Heart left ventricle (tissue), 13 donors: ENCODE measurements at regions not wholly inside any gene's neighbourhood (a gene's known extent, or its start where the extent isn't known, plus 50 kb on each side); places are given as distances from the start of the nearest gene placed in this dataset.

Experiments used
- POLR2A ChIP-seq, 2 donors: fragments of 450-650 bp; IDR thresholded peaks; one replicate each; pipeline ENCODE4 v1.6.1; 2017; ENCODE audit warnings: antibody characterized with exemption in 2 of 2, mild to moderate bottlenecking in 2 of 2, moderate library complexity in 2 of 2
- TF ChIP-seq, protein P1 (sequence below), 12 donors: fragments of 200-600 bp; sonication (generic) in 4 of 12; IDR thresholded peaks; one replicate each; pipeline versions ENCODE4 v1.5.0 to v1.8.0; 2018 to 2022; ENCODE audit warnings: antibody characterized with exemption in 12 of 12, mild to moderate bottlenecking in 5 of 12
- donor health status: ischemic (EF 13 %, LVEDD 7.1; RV severe dilation, severe dysfunction).
- donor health status: DM: no; HTN: yes; CAD: no.
- donor health status: DM: no; HTN: no; CAD: no.
- donor health status: ischemic (EF 25% LVEDD 6.9; RV normal size, moderate dysfunction).
- donor health status: ischemic (EF 25% LVEDD 5.7; RV mildly dilated, moderate dysfunction).
- donor health status: ischemic (EF 35%, LVEDD 5.7; RV mildly dilated, moderate dysfunction).
- donor health status: nonischemic (EF 11% LVEDD 7.7; RV severe dilation, severe dysfunction).
- donor health status: DM: yes; HTN: yes; CAD: no.
- donor health status: PGD.
- donor health status: ischemic (EF 29% LVEDD 5.4; RV normal size, mild dysfunction).
- donor health status: nonischemic (EF 23%, LVEDD 6.1; RV moderate dilation, normal function).

DNA sequence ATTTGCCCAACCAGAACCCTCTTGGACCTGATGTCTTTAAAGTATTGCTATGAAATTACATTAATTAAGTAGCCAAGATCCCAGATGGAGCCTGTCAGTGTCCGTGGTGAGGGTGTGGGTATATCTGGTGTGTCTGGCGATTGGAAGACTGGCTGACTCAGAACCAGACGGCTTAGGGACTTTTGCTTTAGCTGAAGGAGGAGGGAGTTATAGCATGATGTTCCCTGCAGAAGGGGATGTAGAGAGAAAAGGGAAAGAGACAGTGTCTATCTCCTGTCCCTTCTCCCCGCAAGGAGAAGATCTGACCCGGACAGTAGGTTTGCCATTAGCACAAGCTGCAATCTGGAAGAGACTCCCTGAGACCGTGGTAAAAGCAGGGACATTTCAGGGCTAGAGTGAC, 60.6 kb downstream of the POU3F3 start:
- TF ChIP-seq POLR2A (IDR thresholded peaks at IDR 0.05), result no peak
- TF ChIP-seq, protein P1, sequence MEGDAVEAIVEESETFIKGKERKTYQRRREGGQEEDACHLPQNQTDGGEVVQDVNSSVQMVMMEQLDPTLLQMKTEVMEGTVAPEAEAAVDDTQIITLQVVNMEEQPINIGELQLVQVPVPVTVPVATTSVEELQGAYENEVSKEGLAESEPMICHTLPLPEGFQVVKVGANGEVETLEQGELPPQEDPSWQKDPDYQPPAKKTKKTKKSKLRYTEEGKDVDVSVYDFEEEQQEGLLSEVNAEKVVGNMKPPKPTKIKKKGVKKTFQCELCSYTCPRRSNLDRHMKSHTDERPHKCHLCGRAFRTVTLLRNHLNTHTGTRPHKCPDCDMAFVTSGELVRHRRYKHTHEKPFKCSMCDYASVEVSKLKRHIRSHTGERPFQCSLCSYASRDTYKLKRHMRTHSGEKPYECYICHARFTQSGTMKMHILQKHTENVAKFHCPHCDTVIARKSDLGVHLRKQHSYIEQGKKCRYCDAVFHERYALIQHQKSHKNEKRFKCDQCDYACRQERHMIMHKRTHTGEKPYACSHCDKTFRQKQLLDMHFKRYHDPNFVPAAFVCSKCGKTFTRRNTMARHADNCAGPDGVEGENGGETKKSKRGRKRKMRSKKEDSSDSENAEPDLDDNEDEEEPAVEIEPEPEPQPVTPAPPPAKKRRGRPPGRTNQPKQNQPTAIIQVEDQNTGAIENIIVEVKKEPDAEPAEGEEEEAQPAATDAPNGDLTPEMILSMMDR (IDR thresholded peaks at IDR 0.05), result no peak
